CD4-positive, alpha-beta T cell treated with Interleukin-17A for 1 hour (primary cell): ENCODE measurements at regions not wholly inside any gene's neighbourhood (a gene's known extent, or its start where the extent isn't known, plus 50 kb on each side); places are given as distances from the start of the nearest gene placed in this dataset.
"Not testable (repeated sequence)": the region's sequence is repeated elsewhere in the genome, so short reads cannot be mapped to it uniquely, and the experiment has no call there.

Source experiments
- DNase-seq: peaks from one replicate; pipeline ENCODE4 v3.0.0-alpha.2; 2020

DNA sequence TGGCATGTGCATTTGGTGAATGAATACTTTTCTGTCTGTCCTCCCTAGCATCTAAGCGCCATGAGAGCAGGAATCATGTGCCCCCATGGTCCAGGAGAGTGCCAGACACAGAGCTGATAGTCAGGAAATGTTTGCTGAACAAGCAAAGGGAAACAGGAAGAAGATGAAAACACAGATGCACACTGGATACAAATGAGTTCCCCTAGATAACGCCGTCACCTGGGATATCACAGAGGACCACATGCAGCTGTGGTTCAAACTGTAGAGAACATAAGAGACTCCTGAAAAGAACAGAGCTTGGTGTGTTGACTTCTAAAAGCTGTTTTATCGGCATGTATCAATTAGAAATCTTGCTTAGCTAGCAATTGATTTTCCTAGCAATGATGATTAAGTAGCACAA, 293.7 kb downstream of the BTBD3 start:
- no peak for DNase-seq

DNA sequence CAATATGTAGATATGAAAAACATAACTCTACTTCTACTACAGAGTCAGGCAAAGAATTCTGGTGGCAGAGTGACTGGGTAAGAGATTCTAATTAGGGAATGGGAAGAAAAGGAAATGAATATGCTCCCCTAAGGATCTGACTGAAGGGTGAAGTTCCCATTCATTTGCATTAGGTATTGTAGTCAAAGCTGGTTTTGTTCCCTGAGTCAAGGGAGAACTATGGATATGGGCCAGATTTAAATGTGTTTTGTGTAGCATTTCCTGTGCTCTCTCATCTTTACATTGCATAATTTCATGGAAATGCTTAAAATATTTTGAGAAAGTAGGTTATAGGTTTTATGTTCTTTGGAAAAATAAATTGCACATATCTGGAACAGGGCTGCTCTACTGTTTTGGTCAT, 299.7 kb downstream of the BTBD3 start:
- DNase-seq: no peak

DNA sequence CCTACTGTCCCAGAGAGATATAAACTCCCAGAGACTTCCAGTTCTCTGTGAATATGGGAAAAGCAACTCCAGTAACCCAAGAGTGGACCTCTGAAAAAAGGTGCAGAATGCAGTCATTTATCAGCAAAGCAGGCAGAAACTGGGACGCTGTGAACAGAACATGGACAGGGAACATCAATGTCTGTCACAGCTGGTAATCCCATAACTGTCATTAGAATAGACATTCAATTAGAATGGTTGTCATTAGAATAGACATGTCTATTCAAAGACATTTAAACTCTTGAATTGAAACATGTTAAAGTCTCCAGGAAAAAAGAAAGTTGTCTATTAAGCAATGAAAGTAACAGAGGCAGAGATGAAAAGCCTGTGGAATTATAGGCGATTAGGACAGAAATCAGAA, 302.1 kb downstream of the BTBD3 start:
- DNase-seq: no peak

DNA sequence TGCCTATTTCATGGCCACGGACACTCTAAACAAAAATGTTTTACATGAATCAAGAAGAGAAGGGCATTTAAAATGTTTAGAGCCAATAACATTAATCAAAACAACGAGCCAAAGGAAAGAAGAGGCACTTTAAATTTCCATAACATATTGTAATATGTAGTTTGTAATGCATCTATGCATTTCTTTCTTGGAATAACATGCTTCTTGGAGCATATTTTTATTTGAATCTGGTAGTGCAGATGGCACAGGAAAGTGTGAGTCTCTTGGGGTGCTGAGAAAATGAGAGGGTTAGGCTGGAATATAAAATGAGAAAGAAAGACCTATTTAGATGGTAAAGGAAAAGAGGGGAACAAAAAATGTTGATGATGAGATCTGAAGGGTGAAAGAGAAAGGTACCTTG, 305.4 kb downstream of the BTBD3 start:
- DNase-seq: no peak

DNA sequence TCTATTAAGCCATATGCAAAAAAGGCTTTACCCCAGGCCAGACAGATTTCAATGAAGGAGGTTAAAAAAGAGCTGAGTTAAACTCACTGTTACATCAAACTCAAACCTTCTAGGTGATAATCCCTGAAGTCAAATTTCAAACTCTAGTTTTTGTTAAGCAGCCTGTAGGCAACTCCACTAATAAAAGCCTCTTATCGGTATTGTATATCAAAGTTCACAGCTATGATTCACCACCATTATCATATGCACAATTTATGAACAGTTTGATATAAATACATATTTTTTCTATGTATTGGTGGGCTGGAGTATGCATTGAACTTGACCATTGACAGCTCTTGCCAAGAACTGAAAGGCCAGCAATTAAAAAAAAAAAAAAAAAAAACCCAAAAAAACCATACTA, 308.2 kb downstream of the BTBD3 start:
- DNase-seq: no peak

DNA sequence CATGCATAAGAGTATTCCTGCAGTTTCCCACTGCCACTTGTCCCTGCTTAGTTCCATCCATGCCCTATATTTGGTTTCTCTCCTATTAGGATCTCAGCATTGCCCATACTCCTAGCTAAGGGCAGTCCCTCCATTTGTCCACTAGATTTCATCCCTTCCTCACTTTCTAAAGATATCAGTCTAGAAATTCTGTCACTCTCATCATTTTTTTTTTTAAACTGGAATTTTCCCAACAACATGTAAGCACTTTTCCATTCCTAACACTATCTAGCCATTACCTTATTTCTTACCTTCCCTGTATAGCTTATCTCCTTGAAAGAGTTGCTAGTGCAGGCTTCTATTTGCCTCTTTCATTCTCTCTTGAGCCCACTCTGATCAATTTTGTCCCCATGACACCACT, 312.2 kb downstream of the BTBD3 start:
- DNase-seq: no peak

DNA sequence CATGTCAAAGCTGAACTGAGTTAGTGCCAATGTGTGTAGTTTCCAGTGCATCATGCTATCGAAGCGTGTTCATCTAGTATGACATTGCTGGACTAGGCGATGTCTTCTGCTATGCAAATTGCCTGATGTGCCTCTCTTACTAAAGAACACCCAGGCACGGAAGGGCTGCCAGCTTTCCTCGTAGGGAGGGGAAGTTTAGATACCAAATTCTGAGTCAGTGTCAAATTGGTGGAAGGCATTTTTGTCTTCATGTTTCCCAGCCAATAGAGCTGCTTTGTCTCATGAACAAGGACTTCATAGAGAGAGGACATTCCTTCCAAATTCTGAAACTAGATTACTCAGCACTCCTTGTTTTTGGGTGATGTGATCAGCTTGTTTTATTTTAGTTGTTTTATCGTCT, 320.1 kb downstream of the BTBD3 start:
- DNase-seq: no peak

DNA sequence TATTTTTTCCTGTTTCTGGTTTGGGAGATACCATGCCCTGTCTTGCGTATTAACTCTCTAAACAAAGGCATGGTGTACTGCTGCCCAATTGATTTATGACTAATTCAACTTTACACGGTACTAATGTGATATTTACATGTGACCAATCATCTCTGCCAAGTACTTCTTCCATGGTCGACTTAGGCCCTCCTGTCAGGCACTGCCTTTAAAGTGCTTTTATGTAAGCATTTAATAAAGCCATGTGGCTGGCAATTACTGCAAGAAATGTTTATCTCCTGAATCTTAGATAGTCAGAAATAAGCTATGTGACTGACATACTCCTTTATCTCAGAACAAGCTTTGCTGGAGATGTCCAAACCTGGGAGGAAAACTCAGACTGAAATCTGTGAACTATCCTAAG, 323.4 kb downstream of the BTBD3 start:
- no peak for DNase-seq

DNA sequence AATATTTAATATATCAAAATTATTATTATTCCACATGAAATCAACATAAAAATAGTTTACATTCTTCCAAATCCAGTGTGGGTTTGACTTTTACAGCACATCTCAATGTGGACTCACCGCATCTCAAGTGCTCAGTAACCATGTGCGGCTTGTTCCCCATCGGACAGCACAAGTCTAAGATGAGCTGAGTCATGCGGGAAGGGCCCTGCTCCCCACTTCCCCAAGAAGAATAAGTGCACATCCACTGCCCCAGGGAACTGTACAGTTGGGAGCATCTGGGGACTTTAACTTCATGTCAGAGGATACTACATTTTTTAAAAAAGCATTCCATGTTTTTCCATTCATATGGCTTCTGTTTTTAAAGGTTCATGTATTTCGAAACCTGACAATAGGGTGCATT, 325.6 kb downstream of the BTBD3 start:
- DNase-seq: no peak

DNA sequence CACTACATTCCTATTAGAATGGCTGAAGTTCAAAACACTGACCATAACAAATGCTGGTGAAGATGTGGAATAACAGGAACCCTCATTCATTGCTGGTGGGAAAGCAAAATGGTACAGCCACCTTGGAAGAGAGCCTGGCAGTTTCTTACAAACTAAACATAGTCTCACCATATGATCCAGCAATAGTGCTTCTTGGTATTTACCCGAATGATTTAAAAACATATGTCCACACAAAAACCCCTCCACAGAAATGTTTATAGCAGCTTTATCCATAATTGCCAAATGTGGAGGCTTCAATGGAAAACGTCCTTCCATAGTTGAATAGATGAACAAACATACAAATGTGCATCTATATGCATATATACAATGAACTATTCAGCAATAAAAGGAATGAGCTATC, 330.8 kb downstream of the BTBD3 start:
- no peak for DNase-seq

DNA sequence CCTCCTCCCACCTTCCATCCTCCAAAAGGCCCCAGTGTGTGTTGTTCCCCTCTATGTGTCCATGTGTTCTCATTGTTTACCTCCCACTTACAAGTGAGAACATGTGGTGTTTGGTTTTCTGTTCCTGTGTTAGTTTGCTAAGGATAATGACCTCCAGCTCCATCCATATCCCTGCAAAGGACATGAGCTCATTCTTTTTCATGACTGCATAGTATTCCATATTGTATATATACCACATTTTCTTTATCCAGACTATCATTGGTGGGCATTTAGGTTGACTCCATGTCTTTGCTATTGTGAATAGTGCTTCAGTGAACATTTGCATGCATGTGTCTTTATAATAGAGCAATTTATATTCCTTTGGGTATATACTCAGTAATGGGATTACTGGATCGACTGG, 333.0 kb downstream of the BTBD3 start:
- DNase-seq: not testable (repeated sequence)

DNA sequence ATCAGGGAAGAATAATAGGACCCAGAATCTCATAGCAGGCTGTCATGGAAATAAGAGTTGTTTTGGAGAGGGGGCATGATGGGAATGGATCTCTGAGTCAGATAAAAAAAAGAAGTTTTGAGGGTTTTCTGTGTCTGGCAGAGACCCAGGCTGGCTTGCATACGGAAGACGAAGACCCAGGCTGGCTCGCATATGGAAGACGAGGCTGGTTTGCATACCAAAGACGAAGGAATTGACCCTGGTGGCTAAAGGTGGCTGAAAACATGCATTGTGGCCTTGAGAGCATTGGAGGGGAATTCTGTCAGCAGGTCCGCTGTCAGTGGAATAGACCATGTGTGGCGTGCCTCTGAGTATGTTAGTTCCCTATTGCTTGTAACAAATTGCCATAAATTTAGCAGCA, 335.1 kb downstream of the BTBD3 start:
- DNase-seq: no peak

DNA sequence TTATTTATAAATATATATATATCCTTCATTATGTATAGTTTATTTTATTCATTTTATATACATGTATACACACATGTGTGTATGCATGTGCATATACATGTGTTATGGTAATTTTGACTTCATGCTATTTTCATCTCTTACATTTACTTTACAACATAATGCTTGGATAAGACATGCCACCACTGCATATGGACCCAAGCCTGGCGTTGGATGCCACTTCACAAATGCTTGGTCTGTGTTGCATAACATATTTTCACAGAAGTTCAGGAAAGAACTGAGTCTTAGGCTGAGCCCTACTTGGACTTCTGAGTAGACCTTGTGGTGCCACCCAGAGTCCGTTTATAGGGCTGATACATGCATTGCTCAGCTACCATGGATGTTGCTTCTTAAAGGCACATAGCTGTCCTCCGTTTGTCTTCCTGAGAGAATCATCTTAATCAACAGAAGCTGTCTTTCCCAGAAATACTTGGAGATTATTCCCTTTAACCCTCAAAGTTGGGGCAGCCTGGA, 337.8 kb downstream of the BTBD3 start:
- DNase-seq: no peak

DNA sequence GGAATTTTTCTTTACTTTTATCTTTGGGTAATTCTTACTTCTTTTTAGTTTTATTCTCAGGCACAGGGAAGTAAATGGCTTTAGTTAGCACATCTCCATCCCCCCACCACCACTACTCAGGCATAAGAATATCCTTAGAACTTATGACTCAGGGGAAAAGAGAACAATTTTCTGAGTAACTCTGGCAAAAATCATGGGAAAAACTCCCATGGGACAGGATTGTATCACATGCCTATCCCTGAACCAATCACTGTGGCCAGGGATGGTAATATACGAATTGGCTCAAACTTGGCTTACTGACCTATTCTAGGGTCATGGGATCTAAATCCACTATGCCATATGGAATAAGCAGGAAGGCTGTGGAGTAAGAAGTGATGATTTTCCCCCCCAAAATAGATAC, 339.1 kb downstream of the BTBD3 start:
- no peak for DNase-seq

DNA sequence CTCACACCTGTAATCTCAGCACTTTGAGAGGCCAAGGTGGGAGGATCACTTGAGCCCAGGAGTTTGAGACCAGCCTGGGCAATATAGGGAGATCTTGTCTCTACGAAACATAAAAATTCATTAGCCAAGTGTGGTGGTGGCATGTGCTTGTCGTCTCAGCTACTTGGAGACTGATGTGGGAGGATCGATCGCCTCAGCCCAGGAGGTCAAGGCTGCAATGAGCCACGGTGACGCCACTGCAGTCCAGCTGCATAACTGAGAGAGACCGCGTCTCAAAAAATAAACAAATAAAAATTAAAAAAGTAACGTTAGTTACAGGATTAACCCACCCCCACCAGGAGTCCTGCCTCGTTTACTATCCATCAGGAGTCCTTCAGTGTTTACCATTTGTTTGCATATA, 345.1 kb downstream of the BTBD3 start:
- no peak for DNase-seq

DNA sequence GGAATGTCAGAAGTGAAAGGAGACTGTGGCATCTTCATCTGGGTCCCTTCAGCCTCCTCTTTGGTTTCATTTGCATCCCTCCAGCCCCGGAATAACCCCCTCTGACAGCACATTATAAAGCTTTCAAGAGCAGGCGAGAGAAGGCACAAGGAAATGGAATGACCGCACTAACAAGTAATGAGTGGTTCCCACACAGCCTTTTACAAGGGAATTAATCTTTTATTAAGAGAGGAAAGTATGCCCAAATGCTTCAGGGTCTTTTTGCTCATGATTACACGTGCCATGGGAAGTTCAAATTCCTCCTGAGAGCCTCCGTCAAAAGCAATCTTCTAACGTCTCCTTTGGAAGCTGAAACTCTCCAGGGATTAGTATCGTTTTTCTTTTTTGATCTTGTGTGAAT, 347.0 kb downstream of the BTBD3 start:
- DNase-seq: no peak

DNA sequence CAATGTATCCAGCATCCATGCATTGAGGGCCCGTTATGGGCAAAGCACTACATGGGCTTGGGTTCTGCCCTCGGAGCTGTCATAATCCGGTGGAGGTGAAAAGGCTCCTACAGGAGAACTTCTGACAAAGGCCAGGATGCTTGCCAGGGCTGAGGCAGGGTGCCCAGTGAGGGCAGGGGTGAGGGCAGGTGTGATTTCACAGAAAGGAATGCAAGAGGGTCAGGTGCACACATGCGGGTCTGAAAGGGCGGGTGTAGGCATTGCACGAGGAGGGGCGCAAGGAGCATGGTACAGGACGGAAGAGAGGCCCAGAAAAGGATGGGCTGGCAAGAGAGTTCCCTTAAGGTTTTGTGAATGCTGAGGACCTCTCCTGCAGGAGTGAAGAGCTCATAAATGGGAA, 348.0 kb downstream of the BTBD3 start:
- no peak for DNase-seq

DNA sequence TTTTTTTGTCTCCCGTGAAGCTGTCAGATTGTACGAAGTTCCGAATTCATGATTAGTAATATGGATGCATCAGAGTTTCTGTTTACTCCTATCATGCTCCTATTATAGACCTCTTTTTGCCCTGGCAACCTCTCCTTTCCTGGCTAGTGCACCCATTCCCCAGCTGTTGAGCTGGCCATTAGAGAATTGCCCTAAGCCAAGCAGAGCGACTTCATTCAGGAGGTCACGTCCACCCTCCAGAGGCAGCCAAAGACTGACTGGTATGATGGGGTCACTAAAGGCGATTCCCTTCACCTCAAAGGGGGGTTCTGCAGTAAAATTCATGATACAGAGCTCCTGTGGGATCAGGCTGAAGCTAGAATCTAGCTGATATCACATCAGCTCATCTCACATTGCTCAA, 351.9 kb downstream of the BTBD3 start:
- DNase-seq: no peak

DNA sequence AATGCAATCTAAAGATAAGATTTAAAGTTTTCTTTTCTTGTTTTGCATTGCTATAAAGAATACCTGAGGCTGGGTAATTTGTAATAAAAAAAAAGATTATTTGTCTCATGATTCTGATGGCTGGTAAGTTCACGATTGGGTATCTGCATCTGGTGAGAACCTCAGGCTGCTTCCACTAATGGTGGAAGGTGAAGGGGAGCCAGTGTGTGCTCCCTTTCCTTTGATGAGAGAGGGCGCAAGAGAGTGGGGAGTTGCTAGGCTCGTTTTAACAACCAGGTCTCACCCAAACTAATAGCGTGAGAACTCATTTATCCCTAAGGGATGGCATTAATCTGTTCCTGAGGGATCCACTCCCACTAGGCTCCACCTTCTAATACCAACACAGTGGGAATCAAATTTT, 353.2 kb downstream of the BTBD3 start:
- DNase-seq: no peak

DNA sequence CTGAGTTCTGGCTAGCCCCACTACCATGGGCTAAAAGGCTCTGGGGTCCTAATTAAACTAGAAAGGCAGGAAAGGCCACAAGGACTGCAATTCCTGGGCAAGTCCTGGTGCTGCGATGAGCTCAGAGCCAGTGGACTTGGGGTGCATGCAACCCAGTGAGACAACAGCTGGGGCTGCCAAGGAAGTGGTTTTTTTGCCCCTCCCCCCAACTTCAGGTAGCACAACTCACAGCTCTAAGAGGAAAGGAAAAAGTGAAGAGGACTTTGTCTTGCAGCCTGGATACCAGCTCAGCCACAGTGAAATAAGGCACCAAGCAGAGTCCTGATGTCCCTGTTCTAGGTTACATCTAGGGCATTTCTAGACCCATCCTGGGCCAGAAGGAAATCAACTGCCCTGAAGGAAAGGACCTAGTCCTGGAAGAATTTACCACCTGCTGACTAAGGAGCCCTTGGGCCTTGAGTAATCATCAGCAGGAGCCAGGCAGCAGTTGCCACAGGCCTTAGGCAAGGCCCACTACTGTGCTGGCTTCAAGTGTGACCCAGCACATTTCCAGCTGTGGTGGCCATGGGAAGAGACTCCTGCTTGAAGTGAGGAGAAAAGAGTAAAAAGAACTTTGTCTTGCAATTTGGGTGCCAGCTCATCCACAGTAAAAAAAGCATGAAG, 358.4 kb downstream of the BTBD3 start:
- DNase-seq: no peak

DNA sequence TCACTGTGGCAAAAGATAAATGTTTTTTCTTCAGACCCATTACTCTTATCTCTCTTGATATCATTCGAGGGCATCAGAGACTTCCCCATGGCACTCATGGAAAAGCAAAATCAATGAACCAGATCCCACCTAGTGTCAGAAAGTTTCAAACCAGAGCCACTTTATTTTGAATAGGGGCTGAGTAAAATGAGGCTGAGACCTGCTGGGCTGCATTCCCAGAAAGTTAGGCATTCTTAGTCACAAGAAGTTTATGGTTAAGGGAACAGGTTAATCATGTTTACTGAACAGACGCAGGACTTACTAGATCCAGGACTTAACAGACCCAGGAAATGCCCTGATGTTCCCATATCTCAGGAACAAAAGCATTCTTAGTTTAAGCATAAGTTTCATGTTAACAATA, 369.9 kb downstream of the BTBD3 start:
- no peak for DNase-seq

DNA sequence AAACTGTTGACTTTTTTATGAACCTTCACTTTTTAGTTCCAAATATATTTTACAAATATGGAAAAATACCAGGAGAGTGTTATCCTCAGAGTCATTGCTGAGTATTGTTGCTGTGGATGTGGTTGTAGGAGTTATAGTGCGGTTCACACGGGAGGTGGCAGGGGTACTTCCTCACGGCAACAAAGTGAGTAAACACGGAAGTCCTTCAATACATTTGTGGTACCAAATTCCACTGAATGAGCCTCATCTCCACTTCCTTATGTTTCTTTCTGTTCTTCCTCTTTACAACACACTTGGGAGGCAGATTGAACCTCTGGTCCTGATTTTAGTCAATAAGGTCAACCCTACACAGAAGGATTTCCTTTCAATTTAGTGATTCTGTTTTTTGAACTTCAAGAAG, 371.8 kb downstream of the BTBD3 start:
- DNase-seq: no peak

DNA sequence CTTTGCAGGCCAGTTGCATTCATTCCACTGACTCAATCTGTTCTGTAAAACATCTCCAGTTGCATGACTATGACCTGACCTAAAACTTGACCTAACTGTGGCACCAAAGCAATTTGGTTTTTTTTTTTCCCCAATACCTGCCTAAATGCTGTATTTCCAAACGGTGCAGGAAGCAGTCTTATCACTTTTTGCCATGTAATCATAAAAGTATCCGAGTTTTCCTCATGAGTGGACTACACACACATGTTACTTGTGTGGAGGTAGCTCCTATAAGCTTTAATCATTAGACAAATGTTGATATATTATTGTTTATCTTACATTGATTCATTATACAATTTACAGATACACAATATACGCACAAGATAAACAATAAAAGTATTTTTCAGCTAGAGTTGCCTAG, 373.7 kb downstream of the BTBD3 start:
- no peak for DNase-seq

DNA sequence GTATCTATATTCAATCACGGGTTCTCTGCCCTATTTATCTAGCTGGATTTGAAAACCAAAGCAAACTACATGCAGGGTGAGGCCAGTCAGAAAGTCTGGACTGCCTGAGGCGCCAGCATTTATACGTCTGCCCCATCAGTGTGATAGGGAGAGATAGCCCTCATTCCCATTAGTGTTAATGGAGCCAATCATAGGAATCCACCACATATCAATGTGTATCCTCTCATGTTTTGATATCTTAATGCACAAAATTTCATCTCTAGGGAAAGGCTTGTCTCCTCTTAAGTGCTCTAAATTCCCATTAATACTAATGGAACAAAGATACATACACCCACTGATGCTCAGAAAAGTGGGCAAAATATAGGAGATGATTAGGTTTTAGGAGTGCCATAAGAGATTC, 376.2 kb downstream of the BTBD3 start:
- no peak for DNase-seq

DNA sequence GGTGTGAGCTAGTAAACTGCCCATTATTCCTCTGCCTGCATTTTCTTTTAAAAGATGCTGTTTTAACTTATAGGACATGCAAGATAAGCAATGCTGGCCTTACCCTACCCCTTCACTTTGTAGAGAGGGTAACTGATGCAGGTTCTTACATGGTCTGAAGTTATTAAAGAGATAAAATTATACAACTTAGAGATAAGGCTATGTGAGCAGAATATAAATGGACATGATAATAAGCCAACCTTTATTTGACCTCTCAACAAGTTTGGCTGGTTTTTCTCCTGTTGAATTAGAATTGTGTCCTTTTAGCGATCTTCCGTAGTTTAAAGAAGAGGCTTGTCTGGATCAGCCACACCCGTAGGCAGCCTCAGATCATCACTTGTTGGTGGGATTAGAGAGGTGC, 377.0 kb downstream of the BTBD3 start:
- no peak for DNase-seq
